ENCODE measurements at regions not wholly inside any gene's neighbourhood (a gene's known extent, or its start where the extent isn't known, plus 50 kb on each side); places are given as distances from the start of the nearest gene placed in this dataset.

GRCh38 chr1:234972411-234973191, 156.0 kb downstream of the TOMM20 start:
- no peak for DNase-seq

- no peak for DNase-seq
These were observed 156.9 kb downstream of the TOMM20 start for GRCh38 chr1:234971586-234972297.

- no peak for DNase-seq
These were observed 157.7 kb downstream of the TOMM20 start for GRCh38 chr1:234970731-234971476.

GRCh38 chr1:234970401-234970730, 158.3 kb downstream of the TOMM20 start:
- DNase-seq = no peak

GRCh38 chr1:234969581-234970400, 158.8 kb downstream of the TOMM20 start:
- DNase-seq = no peak

- DNase-seq = no peak
These were observed 159.6 kb downstream of the TOMM20 start for GRCh38 chr1:234969011-234969441.

- DNase-seq = no peak
These were observed 160.2 kb downstream of the TOMM20 start for GRCh38 chr1:234968451-234968850.

GRCh38 chr1:234967121-234967520, 161.5 kb downstream of the TOMM20 start:
- DNase-seq = no peak

GRCh38 chr1:234965111-234965510, 163.5 kb downstream of the TOMM20 start:
- DNase-seq = no peak

GRCh38 chr1:234963904-234964702, 164.5 kb downstream of the TOMM20 start:
- no peak for DNase-seq

GRCh38 chr1:234963180-234963903, 165.3 kb downstream of the TOMM20 start:
- no peak for DNase-seq

- DNase-seq = no peak
These were observed 166.2 kb downstream of the TOMM20 start for GRCh38 chr1:234962340-234962989.

- DNase-seq = no peak
These were observed 166.9 kb downstream of the TOMM20 start for GRCh38 chr1:234961456-234962339.

GRCh38 chr1:234960722-234961455, 167.7 kb downstream of the TOMM20 start:
- no peak for DNase-seq

- DNase-seq = no peak
These were observed 169.7 kb downstream of the TOMM20 start for GRCh38 chr1:234958706-234959657.

GRCh38 chr1:234958066-234958705, 170.5 kb downstream of the TOMM20 start:
- DNase-seq = no peak
